Uterus (tissue), 3 donors: ENCODE measurements at regions not wholly inside any gene's neighbourhood (a gene's known extent, or its start where the extent isn't known, plus 50 kb on each side); places are given as distances from the start of the nearest gene placed in this dataset.

Source experiments
- DNase-seq, 2 donors: peaks; one replicate each; pipeline ENCODE4 v3.0.0-alpha.2; 2019 to 2020
- H3K27ac ChIP-seq, 2 donors: fragments of 200-600 bp; sonication (generic); 1 replicate in 1 of 2; 2 replicates in 1 of 2; pipeline ENCODE4 v1.5.1; 2016 to 2018
- H3K27me3 ChIP-seq, 2 donors: fragments of 200-600 bp; sonication (generic); one replicate each; pipeline ENCODE4 v1.5.1; 2018 to 2019; ENCODE audit warnings: control low read depth in 1 of 2
- H3K36me3 ChIP-seq, 2 donors: fragments of 200-600 bp; sonication (generic); one replicate each; pipeline ENCODE4 v1.5.1; 2019; ENCODE audit warnings: control low read depth in 1 of 2
- H3K4me1 ChIP-seq, 2 donors: fragments of 200-600 bp; sonication (generic); one replicate each; pipeline ENCODE4 v1.5.1; 2018 to 2019; ENCODE audit warnings: control low read depth in 1 of 2
- H3K4me3 ChIP-seq, 2 donors: fragments of 200-600 bp; sonication (generic); 1 replicate in 1 of 2; 2 replicates in 1 of 2; pipeline ENCODE4 v1.5.1; 2018 to 2019; ENCODE audit warnings: mild to moderate bottlenecking in 1 of 2
- H3K9me3 ChIP-seq, 2 donors: fragments of 200-600 bp; sonication (generic); one replicate each; pipeline ENCODE4 v1.5.1; 2019; ENCODE audit warnings: control low read depth in 1 of 2
- CTCF ChIP-seq, 4 experiments: fragments of 200-600 bp in 2 of 4; fragments of 450-650 bp in 2 of 4; sonication (generic) in 2 of 4; IDR thresholded peaks; one replicate each; pipeline ENCODE4 v1.5.1; 2016 to 2019; ENCODE audit warnings: antibody characterized with exemption in 4 of 4, mild to moderate bottlenecking in 2 of 4, moderate library complexity in 1 of 4
- POLR2A ChIP-seq, 2 donors: fragments of 450-650 bp; IDR thresholded peaks; one replicate each; pipeline ENCODE4 v1.6.1; 2016; ENCODE audit warnings: antibody characterized with exemption in 2 of 2, mild to moderate bottlenecking in 1 of 2, moderate library complexity in 1 of 2
- intact Hi-C: fragments of 100-400 bp; cut with DNase I; formaldehyde crosslinking; loops from one replicate; pipeline ENCODE4 v1.15.1; 2023; ENCODE audit warnings: low total_unique reads
- donor health status: DM: yes; HTN: yes; CAD: no.

GRCh38 chr3:189082666-189083427, 88.9 kb upstream of the TPRG1 start:
- intact Hi-C loops: no loop called here
- DNase-seq: no peak
- TF ChIP-seq POLR2A (IDR thresholded peaks at IDR 0.05) (no peak), CTCF (IDR thresholded peaks at IDR 0.05) (no peak)
- no peak overlapping the region for H3K27ac ChIP-seq
- H3K4me1 ChIP-seq: no peaks in the 10 kb centered on the region
- H3K4me3 ChIP-seq: no peak overlapping the region
- no peaks in the 10 kb centered on the region for H3K9me3 ChIP-seq
- no peaks in the 10 kb centered on the region for H3K36me3 ChIP-seq
- H3K27me3 ChIP-seq: no peaks in the 10 kb centered on the region

- intact Hi-C loops: no loop called here
- Histone ChIP-seq H3K4me1 (no peaks in the 10 kb centered on the region), H3K9me3 (no peaks in the 10 kb centered on the region), H3K27ac (no peak overlapping the region), H3K4me3 (no peak overlapping the region), H3K36me3 (no peaks in the 10 kb centered on the region), H3K27me3 (no peaks in the 10 kb centered on the region)
- TF ChIP-seq POLR2A (IDR thresholded peaks at IDR 0.05): no peak
- no peak for TF ChIP-seq CTCF (IDR thresholded peaks at IDR 0.05)
- DNase-seq: no peak
Observed at GRCh38 chr3:189084620-189085019, 87.2 kb upstream of the TPRG1 start.

GRCh38 chr3:189092547-189092946, 79.2 kb upstream of the TPRG1 start:
- Histone ChIP-seq H3K4me3 (no peak overlapping the region), H3K9me3 (no peaks in the 10 kb centered on the region)
- intact Hi-C loops: no loop called here

GRCh38 chr3:189094539-189094938, 77.2 kb upstream of the TPRG1 start:
- no peaks in the 10 kb centered on the region for H3K27me3 ChIP-seq
- H3K36me3 ChIP-seq: no peaks in the 10 kb centered on the region
- peak overlapping the region in 1 of 2 donors; percentile 39 for H3K27ac ChIP-seq
- no peaks in the 10 kb centered on the region for H3K9me3 ChIP-seq
- H3K4me3 ChIP-seq: no peak overlapping the region
- DNase-seq: no peak
- peaks cover 0 to 6% of the 10 kb centered on the region in 2 donors for H3K4me1 ChIP-seq
- intact Hi-C loops: no loop called here
- TF ChIP-seq POLR2A (IDR thresholded peaks at IDR 0.05) (no peak), CTCF (IDR thresholded peaks at IDR 0.05) (no peak)

More at GRCh38 chr3:189092547-189092946, 79.2 kb upstream of the TPRG1 start:
- peaks cover 0 to 6% of the 10 kb centered on the region in 2 donors for H3K4me1 ChIP-seq
- peak overlapping the region; percentile 35 to 39 for H3K27ac ChIP-seq
- DNase-seq: no peak
- H3K36me3 ChIP-seq: no peaks in the 10 kb centered on the region
- TF ChIP-seq POLR2A (IDR thresholded peaks at IDR 0.05) (no peak), CTCF (IDR thresholded peaks at IDR 0.05) (no peak)
- no peaks in the 10 kb centered on the region for H3K27me3 ChIP-seq

GRCh38 chr3:189096092-189096491, 75.7 kb upstream of the TPRG1 start:
- intact Hi-C loops: no loop called here
- DNase-seq: no peak
- Histone ChIP-seq H3K4me3 (no peak overlapping the region), H3K36me3 (no peaks in the 10 kb centered on the region), H3K4me1 (peaks cover 0 to 11% of the 10 kb centered on the region in 2 donors), H3K27ac (peak overlapping the region; percentile 13 to 93), H3K27me3 (no peaks in the 10 kb centered on the region), H3K9me3 (no peaks in the 10 kb centered on the region)
- TF ChIP-seq CTCF (IDR thresholded peaks at IDR 0.05): no peak
- TF ChIP-seq POLR2A (IDR thresholded peaks at IDR 0.05): no peak
